ENCODE measurements at regions not wholly inside any gene's neighbourhood (a gene's known extent, or its start where the extent isn't known, plus 50 kb on each side); places are given as distances from the start of the nearest gene placed in this dataset.

DNA sequence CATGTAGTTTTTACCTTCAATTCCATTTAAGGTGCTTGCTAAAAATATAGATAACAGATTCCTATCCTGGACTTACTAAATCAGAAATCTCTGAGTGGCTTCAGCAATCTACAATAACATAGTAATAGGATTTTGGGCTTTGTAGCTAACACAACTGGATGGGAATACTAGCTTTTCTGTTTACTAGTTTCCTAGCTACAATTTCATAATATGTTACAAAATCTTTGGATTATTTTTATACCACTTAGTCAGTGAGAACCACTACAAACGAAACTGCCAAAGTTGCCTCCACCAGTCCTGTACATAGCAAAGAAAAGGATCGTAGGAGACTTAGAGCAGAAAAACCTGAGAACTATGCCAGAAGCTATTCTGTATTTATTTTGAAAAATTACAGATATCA, 87.7 kb upstream of the ANO3 start (continued):
- TF ChIP-seq, protein P1, sequence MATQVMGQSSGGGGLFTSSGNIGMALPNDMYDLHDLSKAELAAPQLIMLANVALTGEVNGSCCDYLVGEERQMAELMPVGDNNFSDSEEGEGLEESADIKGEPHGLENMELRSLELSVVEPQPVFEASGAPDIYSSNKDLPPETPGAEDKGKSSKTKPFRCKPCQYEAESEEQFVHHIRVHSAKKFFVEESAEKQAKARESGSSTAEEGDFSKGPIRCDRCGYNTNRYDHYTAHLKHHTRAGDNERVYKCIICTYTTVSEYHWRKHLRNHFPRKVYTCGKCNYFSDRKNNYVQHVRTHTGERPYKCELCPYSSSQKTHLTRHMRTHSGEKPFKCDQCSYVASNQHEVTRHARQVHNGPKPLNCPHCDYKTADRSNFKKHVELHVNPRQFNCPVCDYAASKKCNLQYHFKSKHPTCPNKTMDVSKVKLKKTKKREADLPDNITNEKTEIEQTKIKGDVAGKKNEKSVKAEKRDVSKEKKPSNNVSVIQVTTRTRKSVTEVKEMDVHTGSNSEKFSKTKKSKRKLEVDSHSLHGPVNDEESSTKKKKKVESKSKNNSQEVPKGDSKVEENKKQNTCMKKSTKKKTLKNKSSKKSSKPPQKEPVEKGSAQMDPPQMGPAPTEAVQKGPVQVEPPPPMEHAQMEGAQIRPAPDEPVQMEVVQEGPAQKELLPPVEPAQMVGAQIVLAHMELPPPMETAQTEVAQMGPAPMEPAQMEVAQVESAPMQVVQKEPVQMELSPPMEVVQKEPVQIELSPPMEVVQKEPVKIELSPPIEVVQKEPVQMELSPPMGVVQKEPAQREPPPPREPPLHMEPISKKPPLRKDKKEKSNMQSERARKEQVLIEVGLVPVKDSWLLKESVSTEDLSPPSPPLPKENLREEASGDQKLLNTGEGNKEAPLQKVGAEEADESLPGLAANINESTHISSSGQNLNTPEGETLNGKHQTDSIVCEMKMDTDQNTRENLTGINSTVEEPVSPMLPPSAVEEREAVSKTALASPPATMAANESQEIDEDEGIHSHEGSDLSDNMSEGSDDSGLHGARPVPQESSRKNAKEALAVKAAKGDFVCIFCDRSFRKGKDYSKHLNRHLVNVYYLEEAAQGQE (IDR thresholded peaks at IDR 0.05; ENCODE audit: unreplicated experiment): no peak
- TF ChIP-seq CREB1 (CRISPR knock-in tag; IDR thresholded peaks at IDR 0.05; ENCODE audit: low read depth) (no peak), ZNF114 (CRISPR knock-in tag; IDR thresholded peaks at IDR 0.05) (no peak)
- TF ChIP-seq, protein P2, sequence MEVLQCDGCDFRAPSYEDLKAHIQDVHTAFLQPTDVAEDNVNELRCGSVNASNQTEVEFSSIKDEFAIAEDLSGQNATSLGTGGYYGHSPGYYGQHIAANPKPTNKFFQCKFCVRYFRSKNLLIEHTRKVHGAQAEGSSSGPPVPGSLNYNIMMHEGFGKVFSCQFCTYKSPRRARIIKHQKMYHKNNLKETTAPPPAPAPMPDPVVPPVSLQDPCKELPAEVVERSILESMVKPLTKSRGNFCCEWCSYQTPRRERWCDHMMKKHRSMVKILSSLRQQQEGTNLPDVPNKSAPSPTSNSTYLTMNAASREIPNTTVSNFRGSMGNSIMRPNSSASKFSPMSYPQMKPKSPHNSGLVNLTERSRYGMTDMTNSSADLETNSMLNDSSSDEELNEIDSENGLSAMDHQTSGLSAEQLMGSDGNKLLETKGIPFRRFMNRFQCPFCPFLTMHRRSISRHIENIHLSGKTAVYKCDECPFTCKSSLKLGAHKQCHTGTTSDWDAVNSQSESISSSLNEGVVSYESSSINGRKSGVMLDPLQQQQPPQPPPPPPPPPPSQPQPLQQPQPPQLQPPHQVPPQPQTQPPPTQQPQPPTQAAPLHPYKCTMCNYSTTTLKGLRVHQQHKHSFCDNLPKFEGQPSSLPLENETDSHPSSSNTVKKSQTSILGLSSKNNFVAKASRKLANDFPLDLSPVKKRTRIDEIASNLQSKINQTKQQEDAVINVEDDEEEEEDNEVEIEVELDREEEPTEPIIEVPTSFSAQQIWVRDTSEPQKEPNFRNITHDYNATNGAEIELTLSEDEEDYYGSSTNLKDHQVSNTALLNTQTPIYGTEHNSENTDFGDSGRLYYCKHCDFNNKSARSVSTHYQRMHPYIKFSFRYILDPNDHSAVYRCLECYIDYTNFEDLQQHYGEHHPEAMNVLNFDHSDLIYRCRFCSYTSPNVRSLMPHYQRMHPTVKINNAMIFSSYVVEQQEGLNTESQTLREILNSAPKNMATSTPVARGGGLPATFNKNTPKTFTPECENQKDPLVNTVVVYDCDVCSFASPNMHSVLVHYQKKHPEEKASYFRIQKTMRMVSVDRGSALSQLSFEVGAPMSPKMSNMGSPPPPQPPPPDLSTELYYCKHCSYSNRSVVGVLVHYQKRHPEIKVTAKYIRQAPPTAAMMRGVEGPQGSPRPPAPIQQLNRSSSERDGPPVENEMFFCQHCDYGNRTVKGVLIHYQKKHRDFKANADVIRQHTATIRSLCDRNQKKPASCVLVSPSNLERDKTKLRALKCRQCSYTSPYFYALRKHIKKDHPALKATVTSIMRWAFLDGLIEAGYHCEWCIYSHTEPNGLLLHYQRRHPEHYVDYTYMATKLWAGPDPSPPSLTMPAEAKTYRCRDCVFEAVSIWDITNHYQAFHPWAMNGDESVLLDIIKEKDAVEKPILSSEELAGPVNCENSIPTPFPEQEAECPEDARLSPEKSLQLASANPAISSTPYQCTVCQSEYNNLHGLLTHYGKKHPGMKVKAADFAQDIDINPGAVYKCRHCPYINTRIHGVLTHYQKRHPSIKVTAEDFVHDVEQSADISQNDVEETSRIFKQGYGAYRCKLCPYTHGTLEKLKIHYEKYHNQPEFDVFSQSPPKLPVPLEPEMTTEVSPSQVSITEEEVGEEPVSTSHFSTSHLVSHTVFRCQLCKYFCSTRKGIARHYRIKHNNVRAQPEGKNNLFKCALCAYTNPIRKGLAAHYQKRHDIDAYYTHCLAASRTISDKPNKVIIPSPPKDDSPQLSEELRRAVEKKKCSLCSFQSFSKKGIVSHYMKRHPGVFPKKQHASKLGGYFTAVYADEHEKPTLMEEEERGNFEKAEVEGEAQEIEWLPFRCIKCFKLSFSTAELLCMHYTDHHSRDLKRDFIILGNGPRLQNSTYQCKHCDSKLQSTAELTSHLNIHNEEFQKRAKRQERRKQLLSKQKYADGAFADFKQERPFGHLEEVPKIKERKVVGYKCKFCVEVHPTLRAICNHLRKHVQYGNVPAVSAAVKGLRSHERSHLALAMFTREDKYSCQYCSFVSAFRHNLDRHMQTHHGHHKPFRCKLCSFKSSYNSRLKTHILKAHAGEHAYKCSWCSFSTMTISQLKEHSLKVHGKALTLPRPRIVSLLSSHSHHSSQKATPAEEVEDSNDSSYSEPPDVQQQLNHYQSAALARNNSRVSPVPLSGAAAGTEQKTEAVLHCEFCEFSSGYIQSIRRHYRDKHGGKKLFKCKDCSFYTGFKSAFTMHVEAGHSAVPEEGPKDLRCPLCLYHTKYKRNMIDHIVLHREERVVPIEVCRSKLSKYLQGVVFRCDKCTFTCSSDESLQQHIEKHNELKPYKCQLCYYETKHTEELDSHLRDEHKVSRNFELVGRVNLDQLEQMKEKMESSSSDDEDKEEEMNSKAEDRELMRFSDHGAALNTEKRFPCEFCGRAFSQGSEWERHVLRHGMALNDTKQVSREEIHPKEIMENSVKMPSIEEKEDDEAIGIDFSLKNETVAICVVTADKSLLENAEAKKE (CRISPR knock-in tag; IDR thresholded peaks at IDR 0.05): no peak

DNA sequence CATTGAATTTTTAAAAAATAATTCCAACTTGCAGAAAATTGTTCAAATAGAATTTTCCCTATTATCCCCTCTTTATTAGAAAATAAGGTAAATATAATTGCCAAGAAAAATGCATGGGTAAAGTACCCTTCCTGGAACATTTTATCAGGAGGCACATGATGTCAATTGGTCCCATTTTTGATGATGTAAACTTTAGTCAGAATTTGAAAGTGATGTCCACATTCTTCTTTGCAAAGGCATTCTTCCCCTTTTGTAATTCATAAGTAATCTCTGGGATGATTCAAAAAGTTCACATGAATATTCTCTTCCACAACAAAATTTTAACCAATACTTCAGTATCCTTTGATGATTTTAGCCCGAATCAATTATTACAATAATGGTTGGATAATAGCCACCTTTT, 86.9 kb upstream of the ANO3 start:
- no peak overlapping the region for H3K27ac ChIP-seq (ENCODE audit: low read depth)
- H3K9me2 ChIP-seq (ENCODE audit: insufficient read depth): no peaks in the 10 kb centered on the region
- no peaks in the 10 kb centered on the region for H3K4me1 ChIP-seq (ENCODE audit: insufficient read depth)
- Mint-ChIP-seq H3K4me3 (no peak overlapping the region), H3K36me3 (ENCODE audit: low read depth) (no peaks in the 10 kb centered on the region), H3K27ac (no peak overlapping the region), H3K27me3 (ENCODE audit: insufficient read depth, low read depth, poor library complexity) (no peaks in the 10 kb centered on the region), H3K4me1 (no peaks in the 10 kb centered on the region), H3K9me3 (no peaks in the 10 kb centered on the region; the same call in 2 of the 3 replicates)
- ATAC-seq (no peak), DNase-seq (ENCODE audit: low spot score) (no peak)
- H2AFZ ChIP-seq: no peak overlapping the region
- no peaks in the 10 kb centered on the region for H4K20me1 ChIP-seq (replicated peaks; ENCODE audit: insufficient read depth)
- no peaks in the 10 kb centered on the region for H3F3A ChIP-seq (replicated peaks; ENCODE audit: low read depth)
- H3K36me3 ChIP-seq (ENCODE audit: insufficient read depth): no peaks in the 10 kb centered on the region
- H3K4me3 ChIP-seq: no peak overlapping the region
- H3K27me3 ChIP-seq (ENCODE audit: insufficient read depth): no peaks in the 10 kb centered on the region
- no peak overlapping the region for H3K4me2 ChIP-seq
- no peaks in the 10 kb centered on the region for H3K79me2 ChIP-seq (replicated peaks; ENCODE audit: insufficient read depth)
- TF ChIP-seq ZNF114 (CRISPR knock-in tag; IDR thresholded peaks at IDR 0.05) (no peak), NANOG (IDR thresholded peaks at IDR 0.05; ENCODE audit: borderline replicate concordance) (no peak), EZH2phosphoT487 (IDR thresholded peaks at IDR 0.05; ENCODE audit: unreplicated experiment) (no peak)
- TF ChIP-seq, protein P3, sequence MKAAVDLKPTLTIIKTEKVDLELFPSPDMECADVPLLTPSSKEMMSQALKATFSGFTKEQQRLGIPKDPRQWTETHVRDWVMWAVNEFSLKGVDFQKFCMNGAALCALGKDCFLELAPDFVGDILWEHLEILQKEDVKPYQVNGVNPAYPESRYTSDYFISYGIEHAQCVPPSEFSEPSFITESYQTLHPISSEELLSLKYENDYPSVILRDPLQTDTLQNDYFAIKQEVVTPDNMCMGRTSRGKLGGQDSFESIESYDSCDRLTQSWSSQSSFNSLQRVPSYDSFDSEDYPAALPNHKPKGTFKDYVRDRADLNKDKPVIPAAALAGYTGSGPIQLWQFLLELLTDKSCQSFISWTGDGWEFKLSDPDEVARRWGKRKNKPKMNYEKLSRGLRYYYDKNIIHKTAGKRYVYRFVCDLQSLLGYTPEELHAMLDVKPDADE (IDR thresholded peaks at IDR 0.05): no peak

Data from GM23338 (cell line).